GM23338 (cell line): ENCODE measurements at regions not wholly inside any gene's neighbourhood (a gene's known extent, or its start where the extent isn't known, plus 50 kb on each side); places are given as distances from the start of the nearest gene placed in this dataset.

Experiments used
- ATAC-seq: fragments of 200-7000 bp; cut with Tn5 transposase; 3 replicates; pipeline ENCODE4 v1.9.1; 2020
- DNase-seq: peaks from one replicate; pipeline ENCODE4 v3.0.0-alpha.2; 2015; ENCODE audit warnings: low spot score
- H2AFZ ChIP-seq: fragments of 200-600 bp; sonication (generic); 2 replicates; pipeline ENCODE4 v1.8.0; 2016; ENCODE audit warnings: antibody characterized with exemption, mild to moderate bottlenecking, moderate library complexity
- H3F3A ChIP-seq: fragments of 200-600 bp; sonication (generic); replicated peaks from 2 replicates; pipeline ENCODE4 v1.8.0; 2017; ENCODE audit warnings: antibody characterized with exemption, mixed run types, low read depth
- H3K27ac ChIP-seq: fragments of 200-600 bp; sonication (generic); 2 replicates; pipeline ENCODE4 v1.6.1; 2016; ENCODE audit warnings: low read depth
- H3K27me3 ChIP-seq: fragments of 200-600 bp; sonication (generic); 2 replicates; pipeline ENCODE4 v1.8.0; 2016; ENCODE audit warnings: mild to moderate bottlenecking, mixed run types, moderate library complexity; ENCODE audit not compliant: insufficient read depth
- H3K36me3 ChIP-seq: fragments of 200-600 bp; sonication (generic); 2 replicates; pipeline ENCODE4 v1.8.0; 2016; ENCODE audit warnings: mild to moderate bottlenecking; ENCODE audit not compliant: insufficient read depth
- H3K4me1 ChIP-seq: fragments of 200-600 bp; sonication (generic); 2 replicates; pipeline ENCODE4 v1.8.0; 2016; ENCODE audit warnings: mild to moderate bottlenecking, moderate library complexity; ENCODE audit not compliant: insufficient read depth
- H3K4me2 ChIP-seq: fragments of 200-600 bp; sonication (generic); 2 replicates; pipeline ENCODE4 v1.7.1; 2017; ENCODE audit warnings: mixed run types
- H3K4me3 ChIP-seq: fragments of 200-600 bp; sonication (generic); 2 replicates; pipeline ENCODE4 v1.6.1; 2016; ENCODE audit warnings: mixed run types
- H3K79me2 ChIP-seq: fragments of 200-600 bp; sonication (generic); replicated peaks from 2 replicates; pipeline ENCODE4 v1.8.0; 2017; ENCODE audit warnings: mild to moderate bottlenecking; ENCODE audit not compliant: insufficient read depth
- H3K9me2 ChIP-seq: fragments of 200-600 bp; sonication (generic); 2 replicates; pipeline ENCODE4 v1.8.0; 2017; ENCODE audit not compliant: insufficient read depth
- H4K20me1 ChIP-seq: fragments of 200-600 bp; sonication (generic); replicated peaks from 2 replicates; pipeline ENCODE4 v1.8.0; 2017; ENCODE audit warnings: mild to moderate bottlenecking; ENCODE audit not compliant: insufficient read depth
- H3K27ac Mint-ChIP-seq: 2 replicates; pipeline ENCODE4 v1.8.0; 2020; ENCODE audit warnings: inconsistent platforms, mild to moderate bottlenecking, moderate library complexity, mixed read lengths
- H3K27me3 Mint-ChIP-seq: 3 replicates; pipeline ENCODE4 v1.8.0; 2022; ENCODE audit warnings: low read depth, mild to moderate bottlenecking, moderate library complexity, mixed read lengths, inconsistent platforms; ENCODE audit not compliant: insufficient read depth, poor library complexity
- H3K36me3 Mint-ChIP-seq: 3 replicates; pipeline ENCODE4 v1.8.0; 2021; ENCODE audit warnings: low read depth, mild to moderate bottlenecking, inconsistent platforms, moderate library complexity, mixed read lengths
- H3K4me1 Mint-ChIP-seq: 3 replicates; pipeline ENCODE4 v1.8.0; 2020; ENCODE audit warnings: mild to moderate bottlenecking, inconsistent platforms, mixed read lengths
- H3K4me3 Mint-ChIP-seq: 3 replicates; pipeline ENCODE4 v1.8.0; 2021; ENCODE audit warnings: moderate library complexity, mild to moderate bottlenecking, inconsistent platforms, mixed read lengths
- H3K9me3 Mint-ChIP-seq: 3 replicates; pipeline ENCODE4 v1.8.0; 2020; ENCODE audit warnings: moderate library complexity, mild to moderate bottlenecking, inconsistent platforms, mixed read lengths
- CREB1 ChIP-seq: fragments of 250-450 bp; sonication (Bioruptor Pico); IDR thresholded peaks from 2 replicates; pipeline ENCODE4 v1.5.0; 2020; ENCODE audit warnings: low read depth, mild to moderate bottlenecking, moderate library complexity
- ETS1 ChIP-seq: IDR thresholded peaks from 2 replicates; pipeline ENCODE4 v1.6.1; 2016; ENCODE audit warnings: antibody characterized with exemption
- EZH2 ChIP-seq: fragments of 200-600 bp; sonication (generic); IDR thresholded peaks from one replicate; pipeline ENCODE4 v1.8.0; 2017; ENCODE audit warnings: antibody characterized with exemption, mild to moderate bottlenecking, low read depth; ENCODE audit not compliant: unreplicated experiment
- EZH2phosphoT487 ChIP-seq: fragments of 200-600 bp; sonication (generic); IDR thresholded peaks from one replicate; pipeline ENCODE4 v1.8.1; 2018; ENCODE audit warnings: antibody characterized with exemption; ENCODE audit not compliant: unreplicated experiment
- JUNB ChIP-seq: IDR thresholded peaks from one replicate; pipeline ENCODE4 v1.6.1; 2016; ENCODE audit warnings: antibody characterized with exemption; ENCODE audit not compliant: unreplicated experiment
- NANOG ChIP-seq: IDR thresholded peaks from 2 replicates; pipeline ENCODE4 v1.6.1; 2016; ENCODE audit warnings: antibody characterized with exemption, borderline replicate concordance
- POLR2AphosphoS5 ChIP-seq: IDR thresholded peaks from 2 replicates; pipeline ENCODE4 v1.6.1; 2016; ENCODE audit warnings: antibody characterized with exemption, low read depth
- STAT1 ChIP-seq: IDR thresholded peaks from one replicate; pipeline ENCODE4 v1.6.1; 2016; ENCODE audit warnings: antibody characterized with exemption; ENCODE audit not compliant: unreplicated experiment
- ZNF114 ChIP-seq: fragments of 250-450 bp; sonication (Bioruptor Pico); IDR thresholded peaks from 2 replicates; pipeline ENCODE4 v1.5.0; 2020; ENCODE audit warnings: mild to moderate bottlenecking, moderate library complexity
- ZNF331 ChIP-seq: fragments of 250-450 bp; sonication (Bioruptor Pico); IDR thresholded peaks from 2 replicates; pipeline ENCODE4 v1.5.0; 2020; ENCODE audit warnings: low read depth, mild to moderate bottlenecking, moderate library complexity
- TF ChIP-seq, protein P1 (sequence below): IDR thresholded peaks from one replicate; pipeline ENCODE4 v1.6.1; 2018; ENCODE audit warnings: antibody characterized with exemption; ENCODE audit not compliant: unreplicated experiment
- TF ChIP-seq, protein P2 (sequence below), 2 experiments: fragments of 200-600 bp in 1 of 2; sonication (generic) in 1 of 2; conservative IDR thresholded peaks; 2 replicates each; pipeline versions ENCODE4 v1.5.1 to v1.6.1; 2016 to 2017; ENCODE audit warnings: antibody characterized with exemption in 2 of 2, low read depth in 2 of 2, mild to moderate bottlenecking in 2 of 2, moderate library complexity in 1 of 2
- TF ChIP-seq, protein P3 (sequence below): fragments of 250-450 bp; sonication (Bioruptor Pico); IDR thresholded peaks from 2 replicates; pipeline ENCODE4 v1.5.0; 2020; ENCODE audit warnings: mild to moderate bottlenecking, moderate library complexity

DNA sequence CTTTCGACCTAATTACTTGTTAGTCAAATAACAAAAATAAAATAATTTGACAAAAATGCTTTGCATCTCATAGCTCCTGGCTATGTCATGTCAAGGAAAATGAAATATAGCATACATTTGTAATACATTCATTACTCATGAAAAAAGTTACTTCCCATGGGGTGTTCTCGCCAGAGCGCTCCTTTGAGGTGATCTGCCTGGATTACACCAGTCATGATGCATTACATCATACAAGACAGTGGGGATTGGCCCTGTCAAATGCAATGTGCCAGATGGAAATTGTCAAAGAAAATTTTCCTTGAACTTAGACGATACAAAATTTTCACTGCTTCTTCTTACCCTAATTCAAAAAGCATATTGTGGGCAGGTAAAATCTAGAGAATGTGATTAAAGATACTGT, 215.6 kb upstream of the B3GALT2 start:
- Mint-ChIP-seq H3K27ac (0 out of 2 replicates have a peak overlapping the region, but pooled peaks have one; percentile 15), H3K9me3 (no peaks in the 10 kb centered on the region), H3K36me3 (no peaks in the 10 kb centered on the region), H3K4me1 (no peaks in the 10 kb centered on the region), H3K27me3 (no peaks in the 10 kb centered on the region), H3K4me3 (no peak overlapping the region)
- TF ChIP-seq STAT1 = no peak
- TF ChIP-seq EZH2 = no peak
- TF ChIP-seq POLR2AphosphoS5 = no peak
- TF ChIP-seq NANOG = no peak
- no peak for TF ChIP-seq ZNF331 (CRISPR knock-in tag)
- TF ChIP-seq, protein P1, sequence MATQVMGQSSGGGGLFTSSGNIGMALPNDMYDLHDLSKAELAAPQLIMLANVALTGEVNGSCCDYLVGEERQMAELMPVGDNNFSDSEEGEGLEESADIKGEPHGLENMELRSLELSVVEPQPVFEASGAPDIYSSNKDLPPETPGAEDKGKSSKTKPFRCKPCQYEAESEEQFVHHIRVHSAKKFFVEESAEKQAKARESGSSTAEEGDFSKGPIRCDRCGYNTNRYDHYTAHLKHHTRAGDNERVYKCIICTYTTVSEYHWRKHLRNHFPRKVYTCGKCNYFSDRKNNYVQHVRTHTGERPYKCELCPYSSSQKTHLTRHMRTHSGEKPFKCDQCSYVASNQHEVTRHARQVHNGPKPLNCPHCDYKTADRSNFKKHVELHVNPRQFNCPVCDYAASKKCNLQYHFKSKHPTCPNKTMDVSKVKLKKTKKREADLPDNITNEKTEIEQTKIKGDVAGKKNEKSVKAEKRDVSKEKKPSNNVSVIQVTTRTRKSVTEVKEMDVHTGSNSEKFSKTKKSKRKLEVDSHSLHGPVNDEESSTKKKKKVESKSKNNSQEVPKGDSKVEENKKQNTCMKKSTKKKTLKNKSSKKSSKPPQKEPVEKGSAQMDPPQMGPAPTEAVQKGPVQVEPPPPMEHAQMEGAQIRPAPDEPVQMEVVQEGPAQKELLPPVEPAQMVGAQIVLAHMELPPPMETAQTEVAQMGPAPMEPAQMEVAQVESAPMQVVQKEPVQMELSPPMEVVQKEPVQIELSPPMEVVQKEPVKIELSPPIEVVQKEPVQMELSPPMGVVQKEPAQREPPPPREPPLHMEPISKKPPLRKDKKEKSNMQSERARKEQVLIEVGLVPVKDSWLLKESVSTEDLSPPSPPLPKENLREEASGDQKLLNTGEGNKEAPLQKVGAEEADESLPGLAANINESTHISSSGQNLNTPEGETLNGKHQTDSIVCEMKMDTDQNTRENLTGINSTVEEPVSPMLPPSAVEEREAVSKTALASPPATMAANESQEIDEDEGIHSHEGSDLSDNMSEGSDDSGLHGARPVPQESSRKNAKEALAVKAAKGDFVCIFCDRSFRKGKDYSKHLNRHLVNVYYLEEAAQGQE = no peak
- TF ChIP-seq, protein P2, sequence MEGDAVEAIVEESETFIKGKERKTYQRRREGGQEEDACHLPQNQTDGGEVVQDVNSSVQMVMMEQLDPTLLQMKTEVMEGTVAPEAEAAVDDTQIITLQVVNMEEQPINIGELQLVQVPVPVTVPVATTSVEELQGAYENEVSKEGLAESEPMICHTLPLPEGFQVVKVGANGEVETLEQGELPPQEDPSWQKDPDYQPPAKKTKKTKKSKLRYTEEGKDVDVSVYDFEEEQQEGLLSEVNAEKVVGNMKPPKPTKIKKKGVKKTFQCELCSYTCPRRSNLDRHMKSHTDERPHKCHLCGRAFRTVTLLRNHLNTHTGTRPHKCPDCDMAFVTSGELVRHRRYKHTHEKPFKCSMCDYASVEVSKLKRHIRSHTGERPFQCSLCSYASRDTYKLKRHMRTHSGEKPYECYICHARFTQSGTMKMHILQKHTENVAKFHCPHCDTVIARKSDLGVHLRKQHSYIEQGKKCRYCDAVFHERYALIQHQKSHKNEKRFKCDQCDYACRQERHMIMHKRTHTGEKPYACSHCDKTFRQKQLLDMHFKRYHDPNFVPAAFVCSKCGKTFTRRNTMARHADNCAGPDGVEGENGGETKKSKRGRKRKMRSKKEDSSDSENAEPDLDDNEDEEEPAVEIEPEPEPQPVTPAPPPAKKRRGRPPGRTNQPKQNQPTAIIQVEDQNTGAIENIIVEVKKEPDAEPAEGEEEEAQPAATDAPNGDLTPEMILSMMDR (conservative IDR thresholded peaks at IDR 0.05; ENCODE audit: low read depth in 2 of 2) = no peak
- TF ChIP-seq CREB1 (CRISPR knock-in tag) = no peak
- no peak for TF ChIP-seq JUNB
- TF ChIP-seq, protein P3, sequence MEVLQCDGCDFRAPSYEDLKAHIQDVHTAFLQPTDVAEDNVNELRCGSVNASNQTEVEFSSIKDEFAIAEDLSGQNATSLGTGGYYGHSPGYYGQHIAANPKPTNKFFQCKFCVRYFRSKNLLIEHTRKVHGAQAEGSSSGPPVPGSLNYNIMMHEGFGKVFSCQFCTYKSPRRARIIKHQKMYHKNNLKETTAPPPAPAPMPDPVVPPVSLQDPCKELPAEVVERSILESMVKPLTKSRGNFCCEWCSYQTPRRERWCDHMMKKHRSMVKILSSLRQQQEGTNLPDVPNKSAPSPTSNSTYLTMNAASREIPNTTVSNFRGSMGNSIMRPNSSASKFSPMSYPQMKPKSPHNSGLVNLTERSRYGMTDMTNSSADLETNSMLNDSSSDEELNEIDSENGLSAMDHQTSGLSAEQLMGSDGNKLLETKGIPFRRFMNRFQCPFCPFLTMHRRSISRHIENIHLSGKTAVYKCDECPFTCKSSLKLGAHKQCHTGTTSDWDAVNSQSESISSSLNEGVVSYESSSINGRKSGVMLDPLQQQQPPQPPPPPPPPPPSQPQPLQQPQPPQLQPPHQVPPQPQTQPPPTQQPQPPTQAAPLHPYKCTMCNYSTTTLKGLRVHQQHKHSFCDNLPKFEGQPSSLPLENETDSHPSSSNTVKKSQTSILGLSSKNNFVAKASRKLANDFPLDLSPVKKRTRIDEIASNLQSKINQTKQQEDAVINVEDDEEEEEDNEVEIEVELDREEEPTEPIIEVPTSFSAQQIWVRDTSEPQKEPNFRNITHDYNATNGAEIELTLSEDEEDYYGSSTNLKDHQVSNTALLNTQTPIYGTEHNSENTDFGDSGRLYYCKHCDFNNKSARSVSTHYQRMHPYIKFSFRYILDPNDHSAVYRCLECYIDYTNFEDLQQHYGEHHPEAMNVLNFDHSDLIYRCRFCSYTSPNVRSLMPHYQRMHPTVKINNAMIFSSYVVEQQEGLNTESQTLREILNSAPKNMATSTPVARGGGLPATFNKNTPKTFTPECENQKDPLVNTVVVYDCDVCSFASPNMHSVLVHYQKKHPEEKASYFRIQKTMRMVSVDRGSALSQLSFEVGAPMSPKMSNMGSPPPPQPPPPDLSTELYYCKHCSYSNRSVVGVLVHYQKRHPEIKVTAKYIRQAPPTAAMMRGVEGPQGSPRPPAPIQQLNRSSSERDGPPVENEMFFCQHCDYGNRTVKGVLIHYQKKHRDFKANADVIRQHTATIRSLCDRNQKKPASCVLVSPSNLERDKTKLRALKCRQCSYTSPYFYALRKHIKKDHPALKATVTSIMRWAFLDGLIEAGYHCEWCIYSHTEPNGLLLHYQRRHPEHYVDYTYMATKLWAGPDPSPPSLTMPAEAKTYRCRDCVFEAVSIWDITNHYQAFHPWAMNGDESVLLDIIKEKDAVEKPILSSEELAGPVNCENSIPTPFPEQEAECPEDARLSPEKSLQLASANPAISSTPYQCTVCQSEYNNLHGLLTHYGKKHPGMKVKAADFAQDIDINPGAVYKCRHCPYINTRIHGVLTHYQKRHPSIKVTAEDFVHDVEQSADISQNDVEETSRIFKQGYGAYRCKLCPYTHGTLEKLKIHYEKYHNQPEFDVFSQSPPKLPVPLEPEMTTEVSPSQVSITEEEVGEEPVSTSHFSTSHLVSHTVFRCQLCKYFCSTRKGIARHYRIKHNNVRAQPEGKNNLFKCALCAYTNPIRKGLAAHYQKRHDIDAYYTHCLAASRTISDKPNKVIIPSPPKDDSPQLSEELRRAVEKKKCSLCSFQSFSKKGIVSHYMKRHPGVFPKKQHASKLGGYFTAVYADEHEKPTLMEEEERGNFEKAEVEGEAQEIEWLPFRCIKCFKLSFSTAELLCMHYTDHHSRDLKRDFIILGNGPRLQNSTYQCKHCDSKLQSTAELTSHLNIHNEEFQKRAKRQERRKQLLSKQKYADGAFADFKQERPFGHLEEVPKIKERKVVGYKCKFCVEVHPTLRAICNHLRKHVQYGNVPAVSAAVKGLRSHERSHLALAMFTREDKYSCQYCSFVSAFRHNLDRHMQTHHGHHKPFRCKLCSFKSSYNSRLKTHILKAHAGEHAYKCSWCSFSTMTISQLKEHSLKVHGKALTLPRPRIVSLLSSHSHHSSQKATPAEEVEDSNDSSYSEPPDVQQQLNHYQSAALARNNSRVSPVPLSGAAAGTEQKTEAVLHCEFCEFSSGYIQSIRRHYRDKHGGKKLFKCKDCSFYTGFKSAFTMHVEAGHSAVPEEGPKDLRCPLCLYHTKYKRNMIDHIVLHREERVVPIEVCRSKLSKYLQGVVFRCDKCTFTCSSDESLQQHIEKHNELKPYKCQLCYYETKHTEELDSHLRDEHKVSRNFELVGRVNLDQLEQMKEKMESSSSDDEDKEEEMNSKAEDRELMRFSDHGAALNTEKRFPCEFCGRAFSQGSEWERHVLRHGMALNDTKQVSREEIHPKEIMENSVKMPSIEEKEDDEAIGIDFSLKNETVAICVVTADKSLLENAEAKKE = no peak
- TF ChIP-seq ZNF114 = no peak
- TF ChIP-seq ETS1 = no peak
- TF ChIP-seq EZH2phosphoT487 = no peak
- no peaks in the 10 kb centered on the region for H3K27me3 ChIP-seq
- no peak for ATAC-seq
- H4K20me1 ChIP-seq = no peaks in the 10 kb centered on the region
- no peaks in the 10 kb centered on the region for H3F3A ChIP-seq
- no peak overlapping the region for H3K4me2 ChIP-seq
- H3K4me3 ChIP-seq = no peak overlapping the region
- H3K36me3 ChIP-seq = no peaks in the 10 kb centered on the region
- no peaks in the 10 kb centered on the region for H3K79me2 ChIP-seq
- no peak overlapping the region for H3K27ac ChIP-seq
- DNase-seq = no peak
- H2AFZ ChIP-seq = no peak overlapping the region
- no peaks in the 10 kb centered on the region for H3K4me1 ChIP-seq
- no peaks in the 10 kb centered on the region for H3K9me2 ChIP-seq
